ENCODE measurements at regions not wholly inside any gene's neighbourhood (a gene's known extent, or its start where the extent isn't known, plus 50 kb on each side); places are given as distances from the start of the nearest gene placed in this dataset.

GRCh38 chr21:35414056-35414455 lies 365.0 kb upstream of the RUNX1 start:
- no peak for DNase-seq

- DNase-seq = no peak
Observed at GRCh38 chr21:35412231-35412630, 363.1 kb upstream of the RUNX1 start.

GRCh38 chr21:35411434-35411833 lies 362.3 kb upstream of the RUNX1 start:
- DNase-seq = no peak

GRCh38 chr21:35410656-35411055 lies 361.6 kb upstream of the RUNX1 start:
- DNase-seq = no peak

- no peak for DNase-seq
Observed at GRCh38 chr21:35410123-35410522, 361.0 kb upstream of the RUNX1 start.

GRCh38 chr21:35408401-35408800 lies 359.3 kb upstream of the RUNX1 start:
- no peak for DNase-seq

- DNase-seq = no peak
Observed at GRCh38 chr21:35406635-35407034, 357.5 kb upstream of the RUNX1 start.

- no peak for DNase-seq
Observed at GRCh38 chr21:35405981-35406380, 356.9 kb upstream of the RUNX1 start.

- DNase-seq = no peak
Observed at GRCh38 chr21:35404247-35404646, 355.1 kb upstream of the RUNX1 start.

GRCh38 chr21:35402061-35402460 lies 353.0 kb upstream of the RUNX1 start:
- DNase-seq = no peak

- DNase-seq = no peak
Observed at GRCh38 chr21:35401476-35401875, 352.4 kb upstream of the RUNX1 start.

- peak in 1 of 2 experiments; percentile 11 for DNase-seq
Observed at GRCh38 chr21:35400233-35400939, 351.3 kb upstream of the RUNX1 start.

GRCh38 chr21:35399706-35400105 lies 350.6 kb upstream of the RUNX1 start:
- DNase-seq = no peak

- DNase-seq = no peak
Observed at GRCh38 chr21:35399002-35399530, 350.0 kb upstream of the RUNX1 start.

GRCh38 chr21:35398346-35398982 lies 349.4 kb upstream of the RUNX1 start:
- DNase-seq = no peak

GRCh38 chr21:35397781-35398180 lies 348.7 kb upstream of the RUNX1 start:
- DNase-seq = no peak

GRCh38 chr21:35396655-35397054 lies 347.6 kb upstream of the RUNX1 start:
- no peak for DNase-seq

GRCh38 chr21:35395728-35396127 lies 346.6 kb upstream of the RUNX1 start:
- DNase-seq = no peak

- DNase-seq = no peak
Observed at GRCh38 chr21:35394634-35395369, 345.7 kb upstream of the RUNX1 start.

GRCh38 chr21:35394049-35394448 lies 344.9 kb upstream of the RUNX1 start:
- no peak for DNase-seq

GRCh38 chr21:35390013-35390776 lies 341.1 kb upstream of the RUNX1 start:
- DNase-seq = no peak

GRCh38 chr21:35386491-35387079 lies 337.5 kb upstream of the RUNX1 start:
- no peak for DNase-seq

GRCh38 chr21:35384375-35384774 lies 335.3 kb upstream of the RUNX1 start:
- DNase-seq = no peak

All from activated CD4-positive, alpha-beta T cell treated with anti-CD3 and anti-CD28 coated beads, Interleukin-2, amount 50 U/mL, for 48 hours (primary cell).